A673 (cell line): ENCODE measurements at regions not wholly inside any gene's neighbourhood (a gene's known extent, or its start where the extent isn't known, plus 50 kb on each side); places are given as distances from the start of the nearest gene placed in this dataset.

Experiments
- BruUV-seq: library from RNA; stranded (reverse); fragments of 400-500 nt; replicated peaks from 2 replicates; lab custom pipeline; 2021; lab: Mats Ljungman, UMichigan
- CTCF ChIA-PET: fragments of 300-600 bp; sonication (Branson Sonifier 250); formaldehyde crosslinking; loops from one replicate; lab custom pipeline; 2022; ENCODE audit warnings: antibody characterized with exemption; lab: Charles Lee
- POLR2A ChIA-PET: fragments of 300-600 bp; sonication (Branson Sonifier 250); formaldehyde crosslinking; loops from one replicate; lab custom pipeline; 2022; ENCODE audit warnings: antibody characterized with exemption; ENCODE audit not compliant: low non-redundant PET; lab: Charles Lee
- DNase-seq: peaks from one replicate; pipeline ENCODE4 v3.0.0-alpha.2; 2015; ENCODE audit warnings: low spot score
- H3K27ac ChIP-seq: fragments of 200-600 bp; sonication (generic); 2 replicates; pipeline ENCODE4 v1.5.1; 2016; ENCODE audit warnings: mixed run types, low read depth, mild to moderate bottlenecking, mixed read lengths, antibody characterized with exemption, low read length; ENCODE audit not compliant: poor library complexity, severe bottlenecking
- H3K27me3 ChIP-seq: fragments of 200-600 bp; sonication (generic); replicated peaks from 2 replicates; pipeline ENCODE4 v1.6.1; 2017; ENCODE audit warnings: mixed run types, low read depth, mild to moderate bottlenecking, mixed read lengths, antibody characterized with exemption, low read length; ENCODE audit not compliant: insufficient read depth, poor library complexity
- H3K36me3 ChIP-seq: fragments of 200-600 bp; sonication (generic); 2 replicates; pipeline ENCODE4 v1.6.1; 2016; ENCODE audit warnings: mixed run types, mild to moderate bottlenecking, mixed read lengths, antibody characterized with exemption, low read length; ENCODE audit not compliant: insufficient read depth, poor library complexity, severe bottlenecking
- H3K4me1 ChIP-seq: fragments of 200-600 bp; sonication (generic); 2 replicates; pipeline ENCODE4 v1.6.1; 2017; ENCODE audit warnings: mixed run types, mild to moderate bottlenecking, mixed read lengths, antibody characterized with exemption, low read length; ENCODE audit not compliant: insufficient read depth, poor library complexity, severe bottlenecking
- H3K4me3 ChIP-seq: fragments of 200-600 bp; sonication (generic); 2 replicates; pipeline ENCODE4 v1.5.1; 2016; ENCODE audit warnings: low read depth, mixed run types, mild to moderate bottlenecking, mixed read lengths, low read length; ENCODE audit not compliant: poor library complexity, severe bottlenecking
- H3K9me3 ChIP-seq: fragments of 200-600 bp; sonication (generic); 2 replicates; pipeline ENCODE4 v1.6.1; 2016; ENCODE audit warnings: mixed run types, low read depth, mild to moderate bottlenecking, mixed read lengths, antibody characterized with exemption, low read length; ENCODE audit not compliant: poor library complexity, severe bottlenecking
- EZH2 ChIP-seq: fragments of 200-600 bp; sonication (generic); IDR thresholded peaks from 2 replicates; pipeline ENCODE4 v1.6.1; 2017; ENCODE audit warnings: borderline replicate concordance, low read depth, mild to moderate bottlenecking, mixed read lengths, antibody characterized with exemption, low read length; ENCODE audit not compliant: poor library complexity, severe bottlenecking
- intact Hi-C: fragments of 100-400 bp; cut with micrococcal nuclease; formaldehyde crosslinking; loops from one replicate; pipeline ENCODE4 v1.10.0; 2022; ENCODE audit not compliant: unreplicated experiment
- TF ChIP-seq, protein P1 (sequence below): fragments of 300-800, 200-600 bp; sonication (generic); conservative IDR thresholded peaks from 2 replicates; pipeline ENCODE4 v1.5.1; 2017; ENCODE audit warnings: low read depth, mild to moderate bottlenecking, antibody characterized with exemption, low read length, moderate library complexity, mixed read lengths

DNA sequence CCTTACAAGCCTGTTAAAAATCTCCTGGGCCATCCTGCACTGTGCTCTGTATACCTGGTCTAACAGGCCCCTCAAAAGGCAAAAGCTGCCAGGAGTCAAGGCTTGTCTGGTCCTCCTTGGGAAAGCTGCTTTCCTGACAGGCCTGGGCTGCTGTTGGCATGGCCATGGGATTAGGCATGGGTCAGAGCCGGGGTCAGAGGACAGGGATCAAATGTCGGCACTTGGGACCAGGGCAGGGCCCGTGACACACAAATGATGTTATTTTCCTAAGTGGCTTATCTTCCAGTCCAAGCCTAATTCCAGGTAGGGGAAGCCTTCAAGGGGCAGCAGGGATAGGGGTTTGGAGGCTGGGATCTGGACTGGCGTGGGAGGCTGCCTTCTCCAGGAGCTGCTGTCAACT is 191.5 kb upstream of the GPR26 start:
- CTCF ChIA-PET = no interaction called here
- Histone ChIP-seq H3K27me3 (peaks cover 45% of the 10 kb centered on the region), H3K36me3 (no peaks in the 10 kb centered on the region), H3K9me3 (no peaks in the 10 kb centered on the region), H3K4me1 (no peaks in the 10 kb centered on the region), H3K4me3 (no peak overlapping the region), H3K27ac (no peak overlapping the region)
- no TSS peak for BruUV-seq
- POLR2A ChIA-PET = no interaction called here
- DNase-seq = no peak
- TF ChIP-seq, protein P1, sequence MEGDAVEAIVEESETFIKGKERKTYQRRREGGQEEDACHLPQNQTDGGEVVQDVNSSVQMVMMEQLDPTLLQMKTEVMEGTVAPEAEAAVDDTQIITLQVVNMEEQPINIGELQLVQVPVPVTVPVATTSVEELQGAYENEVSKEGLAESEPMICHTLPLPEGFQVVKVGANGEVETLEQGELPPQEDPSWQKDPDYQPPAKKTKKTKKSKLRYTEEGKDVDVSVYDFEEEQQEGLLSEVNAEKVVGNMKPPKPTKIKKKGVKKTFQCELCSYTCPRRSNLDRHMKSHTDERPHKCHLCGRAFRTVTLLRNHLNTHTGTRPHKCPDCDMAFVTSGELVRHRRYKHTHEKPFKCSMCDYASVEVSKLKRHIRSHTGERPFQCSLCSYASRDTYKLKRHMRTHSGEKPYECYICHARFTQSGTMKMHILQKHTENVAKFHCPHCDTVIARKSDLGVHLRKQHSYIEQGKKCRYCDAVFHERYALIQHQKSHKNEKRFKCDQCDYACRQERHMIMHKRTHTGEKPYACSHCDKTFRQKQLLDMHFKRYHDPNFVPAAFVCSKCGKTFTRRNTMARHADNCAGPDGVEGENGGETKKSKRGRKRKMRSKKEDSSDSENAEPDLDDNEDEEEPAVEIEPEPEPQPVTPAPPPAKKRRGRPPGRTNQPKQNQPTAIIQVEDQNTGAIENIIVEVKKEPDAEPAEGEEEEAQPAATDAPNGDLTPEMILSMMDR = no peak
- TF ChIP-seq EZH2 = no peak
- intact Hi-C loops = no loop called here

DNA sequence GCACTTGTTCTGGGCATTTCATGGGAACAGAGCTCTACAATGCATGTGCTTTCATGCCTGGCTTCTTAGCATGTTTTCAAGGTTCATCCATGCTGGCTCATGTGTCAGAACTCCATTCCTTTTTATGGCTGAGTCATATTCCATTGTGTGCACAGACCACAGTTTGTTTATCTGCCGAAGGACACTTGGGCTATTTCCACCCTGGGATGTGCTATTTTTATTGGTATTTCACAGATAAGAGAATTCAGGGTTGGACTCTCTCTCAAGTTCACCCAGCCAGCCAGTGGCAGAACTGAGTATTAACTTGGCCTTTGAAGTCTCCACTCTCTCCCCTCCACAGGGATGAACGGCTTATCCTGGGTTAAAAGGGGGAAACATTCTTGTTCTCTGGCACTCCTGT is 190.7 kb upstream of the GPR26 start:
- Histone ChIP-seq H3K9me3 (no peaks in the 10 kb centered on the region), H3K27me3 (peaks cover 53% of the 10 kb centered on the region), H3K4me1 (no peaks in the 10 kb centered on the region), H3K36me3 (no peaks in the 10 kb centered on the region), H3K27ac (no peak overlapping the region), H3K4me3 (no peak overlapping the region)
- CTCF ChIA-PET = no interaction called here
- DNase-seq = no peak
- BruUV-seq = no TSS peak
- POLR2A ChIA-PET = no interaction called here
- intact Hi-C loops = no loop called here
- TF ChIP-seq, protein P1 = no peak
- no peak for TF ChIP-seq EZH2

DNA sequence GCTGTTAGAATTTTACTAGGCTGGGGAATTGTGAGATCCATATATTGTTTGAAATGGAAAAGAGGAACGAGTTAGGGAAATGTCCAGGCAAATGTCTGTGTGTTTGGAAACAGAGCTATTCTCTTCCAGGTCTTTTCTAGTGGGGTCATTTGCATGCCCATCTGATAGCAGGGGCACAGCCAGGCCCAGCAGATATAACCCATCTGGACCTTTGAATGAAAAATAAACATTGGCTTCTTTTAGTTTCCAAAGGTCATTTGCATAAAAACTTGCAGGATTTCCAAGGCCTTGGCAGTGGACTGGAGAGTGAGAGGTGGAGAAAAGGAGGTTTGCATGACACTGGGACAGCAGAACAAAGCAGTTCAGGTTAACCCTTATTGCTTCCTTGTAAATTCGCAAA is 188.0 kb upstream of the GPR26 start:
- no peak for TF ChIP-seq EZH2
- H3K36me3 ChIP-seq = no peaks in the 10 kb centered on the region
- H3K4me1 ChIP-seq = no peaks in the 10 kb centered on the region
- peaks cover 55% of the 10 kb centered on the region for H3K27me3 ChIP-seq
- H3K4me3 ChIP-seq = no peak overlapping the region
- DNase-seq = no peak
- no peak overlapping the region for H3K27ac ChIP-seq
- CTCF ChIA-PET = no interaction called here
- intact Hi-C loops = no loop called here
- H3K9me3 ChIP-seq = no peaks in the 10 kb centered on the region
- POLR2A ChIA-PET = no interaction called here
- no TSS peak for BruUV-seq

DNA sequence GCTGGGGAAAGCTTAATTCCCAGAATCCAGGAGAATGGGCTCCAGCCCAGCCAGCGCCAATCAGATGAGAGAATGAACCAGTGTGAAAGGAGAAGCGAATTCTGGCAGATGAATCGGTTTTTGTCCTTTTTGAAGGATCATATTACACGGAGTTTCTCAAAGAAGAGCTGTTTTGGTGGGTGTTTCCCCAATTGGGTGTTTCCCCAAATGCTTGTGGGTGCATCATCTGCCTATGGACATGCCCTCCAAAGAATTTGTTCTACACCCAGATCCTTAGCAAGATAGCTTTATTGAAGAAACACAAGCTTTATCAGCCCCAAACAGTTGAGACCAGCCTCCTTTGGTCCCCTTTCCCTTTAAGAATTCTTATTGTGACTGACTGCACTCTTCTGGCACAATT is 186.5 kb upstream of the GPR26 start:
- POLR2A ChIA-PET = no interaction called here

More for the DNA sequence above, 186.5 kb upstream of the GPR26 start:
- no peak for DNase-seq
- BruUV-seq = no TSS peak
- Histone ChIP-seq H3K27me3 (peaks cover 51% of the 10 kb centered on the region), H3K4me1 (no peaks in the 10 kb centered on the region), H3K36me3 (no peaks in the 10 kb centered on the region), H3K27ac (no peak overlapping the region), H3K4me3 (no peak overlapping the region), H3K9me3 (no peaks in the 10 kb centered on the region)
- CTCF ChIA-PET = no interaction called here
- intact Hi-C loops = no loop called here
- TF ChIP-seq, protein P1 = no peak
- no peak for TF ChIP-seq EZH2
